ENCODE measurements at regions not wholly inside any gene's neighbourhood (a gene's known extent, or its start where the extent isn't known, plus 50 kb on each side); places are given as distances from the start of the nearest gene placed in this dataset.

DNA sequence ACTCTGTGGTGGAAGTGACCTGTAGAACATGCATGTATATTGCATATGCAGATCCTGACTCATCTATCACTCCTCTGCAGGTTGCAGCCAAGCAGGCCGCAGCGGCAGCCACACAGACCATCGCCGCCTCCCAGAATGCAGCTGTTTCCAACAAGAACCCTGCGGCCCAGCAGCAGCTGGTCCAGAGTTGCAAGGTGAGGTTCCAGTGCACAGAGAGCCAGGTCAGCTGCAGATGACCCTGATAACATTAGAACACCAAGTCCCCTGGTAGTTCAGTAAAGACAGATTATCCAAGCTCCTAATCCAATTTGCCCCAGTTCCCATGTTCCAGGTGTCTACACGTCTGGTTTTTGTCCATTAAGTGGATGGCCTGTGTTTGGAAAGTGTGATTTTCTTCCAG lies 325.1 kb upstream of the TPM1 start:
- Histone ChIP-seq H3K9me3 (ENCODE audit: insufficient read depth, low read depth, low read length) (no peaks in the 10 kb centered on the region), H4K20me1 (ENCODE audit: insufficient read depth, low read length) (no peaks in the 10 kb centered on the region), H3K9ac (ENCODE audit: low read length) (no peak overlapping the region), H3K36me3 (ENCODE audit: insufficient read depth, low read length) (peaks cover 3% of the 10 kb centered on the region), H3K27ac (ENCODE audit: low read depth, low read length) (no peak overlapping the region), H3K4me2 (ENCODE audit: low read length) (no peak overlapping the region), H3K4me3 (ENCODE audit: insufficient read depth, low read depth, low read length) (no peak overlapping the region), H3K4me1 (ENCODE audit: insufficient read depth, low read length) (peaks cover 13% of the 10 kb centered on the region), H2AFZ (ENCODE audit: low read depth, low read length) (no peak overlapping the region), H3K27me3 (ENCODE audit: insufficient read depth, low read length) (no peaks in the 10 kb centered on the region), H3K79me2 (ENCODE audit: insufficient read depth, low read length) (no peaks in the 10 kb centered on the region)
- Mint-ChIP-seq H3K9me3 (ENCODE audit: unreplicated experiment) (no peaks in the 10 kb centered on the region), H3K27me3 (ENCODE audit: low read depth, unreplicated experiment) (no peaks in the 10 kb centered on the region), H3K36me3 (ENCODE audit: low read depth, unreplicated experiment) (peaks cover 26% of the 10 kb centered on the region), H3K4me1 (ENCODE audit: low read depth, unreplicated experiment) (peaks cover 7% of the 10 kb centered on the region), H3K4me3 (ENCODE audit: unreplicated experiment) (no peak overlapping the region), H3K27ac (ENCODE audit: unreplicated experiment) (no peak overlapping the region)
- DNase-seq (ENCODE audit: low read depth), result no peak
- no peak for TF ChIP-seq EZH2 (IDR thresholded peaks at IDR 0.05; ENCODE audit: insufficient read depth, low read length)
- TF ChIP-seq, protein P1, sequence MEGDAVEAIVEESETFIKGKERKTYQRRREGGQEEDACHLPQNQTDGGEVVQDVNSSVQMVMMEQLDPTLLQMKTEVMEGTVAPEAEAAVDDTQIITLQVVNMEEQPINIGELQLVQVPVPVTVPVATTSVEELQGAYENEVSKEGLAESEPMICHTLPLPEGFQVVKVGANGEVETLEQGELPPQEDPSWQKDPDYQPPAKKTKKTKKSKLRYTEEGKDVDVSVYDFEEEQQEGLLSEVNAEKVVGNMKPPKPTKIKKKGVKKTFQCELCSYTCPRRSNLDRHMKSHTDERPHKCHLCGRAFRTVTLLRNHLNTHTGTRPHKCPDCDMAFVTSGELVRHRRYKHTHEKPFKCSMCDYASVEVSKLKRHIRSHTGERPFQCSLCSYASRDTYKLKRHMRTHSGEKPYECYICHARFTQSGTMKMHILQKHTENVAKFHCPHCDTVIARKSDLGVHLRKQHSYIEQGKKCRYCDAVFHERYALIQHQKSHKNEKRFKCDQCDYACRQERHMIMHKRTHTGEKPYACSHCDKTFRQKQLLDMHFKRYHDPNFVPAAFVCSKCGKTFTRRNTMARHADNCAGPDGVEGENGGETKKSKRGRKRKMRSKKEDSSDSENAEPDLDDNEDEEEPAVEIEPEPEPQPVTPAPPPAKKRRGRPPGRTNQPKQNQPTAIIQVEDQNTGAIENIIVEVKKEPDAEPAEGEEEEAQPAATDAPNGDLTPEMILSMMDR (IDR thresholded peaks at IDR 0.05; ENCODE audit: insufficient read depth, low read depth, low read length), result no peak
- FAIRE-seq, result no peak

DNA sequence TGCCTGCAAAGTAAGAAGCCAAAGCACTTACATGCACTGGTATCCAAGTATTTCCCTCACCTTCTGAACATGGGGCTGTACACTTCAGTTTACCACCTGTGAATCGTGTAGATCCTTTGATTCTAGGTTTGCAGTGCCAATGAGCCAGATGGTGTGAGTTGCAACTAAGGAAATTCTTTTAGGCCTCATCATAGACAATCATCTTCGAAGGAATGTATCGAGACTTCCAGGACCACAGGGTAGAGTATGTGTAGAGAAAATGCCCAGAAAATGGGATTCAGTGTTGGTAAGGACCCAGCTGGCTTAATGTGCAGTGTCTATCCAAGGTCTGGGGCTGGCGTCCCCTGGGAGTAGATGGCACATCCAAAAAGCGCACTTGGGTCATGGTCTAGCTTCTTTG lies 323.2 kb upstream of the TPM1 start:
- no peak overlapping the region for H3K27ac ChIP-seq (ENCODE audit: low read depth, low read length)
- no peak overlapping the region for H3K4me3 ChIP-seq (ENCODE audit: insufficient read depth, low read depth, low read length)
- no peak overlapping the region for H3K4me3 Mint-ChIP-seq (ENCODE audit: unreplicated experiment)
- no peaks in the 10 kb centered on the region for H4K20me1 ChIP-seq (ENCODE audit: insufficient read depth, low read length)
- peaks cover 13% of the 10 kb centered on the region for H3K4me1 ChIP-seq (ENCODE audit: insufficient read depth, low read length)
- TF ChIP-seq, protein P1 (IDR thresholded peaks at IDR 0.05; ENCODE audit: insufficient read depth, low read depth, low read length), result no peak
- no peak for TF ChIP-seq EZH2 (IDR thresholded peaks at IDR 0.05; ENCODE audit: insufficient read depth, low read length)
- H3K9me3 ChIP-seq (ENCODE audit: insufficient read depth, low read depth, low read length), result no peaks in the 10 kb centered on the region
- no peaks in the 10 kb centered on the region for H3K27me3 Mint-ChIP-seq (ENCODE audit: low read depth, unreplicated experiment)
- no peaks in the 10 kb centered on the region for H3K79me2 ChIP-seq (ENCODE audit: insufficient read depth, low read length)
- no peak overlapping the region for H3K9ac ChIP-seq (ENCODE audit: low read length)
- H3K27ac Mint-ChIP-seq (ENCODE audit: unreplicated experiment), result no peak overlapping the region
- peaks cover 3% of the 10 kb centered on the region for H3K36me3 ChIP-seq (ENCODE audit: insufficient read depth, low read length)
- peak; percentile 80 for FAIRE-seq
- H3K4me2 ChIP-seq (ENCODE audit: low read length), result peak overlapping the region; percentile 15
- peak; percentile 61 for DNase-seq (ENCODE audit: low read depth)
- peaks cover 31% of the 10 kb centered on the region for H3K36me3 Mint-ChIP-seq (ENCODE audit: low read depth, unreplicated experiment)
- peaks cover 7% of the 10 kb centered on the region for H3K4me1 Mint-ChIP-seq (ENCODE audit: low read depth, unreplicated experiment)
- no peaks in the 10 kb centered on the region for H3K27me3 ChIP-seq (ENCODE audit: insufficient read depth, low read length)
- no peak overlapping the region for H2AFZ ChIP-seq (ENCODE audit: low read depth, low read length)
- H3K9me3 Mint-ChIP-seq (ENCODE audit: unreplicated experiment), result no peaks in the 10 kb centered on the region

DNA sequence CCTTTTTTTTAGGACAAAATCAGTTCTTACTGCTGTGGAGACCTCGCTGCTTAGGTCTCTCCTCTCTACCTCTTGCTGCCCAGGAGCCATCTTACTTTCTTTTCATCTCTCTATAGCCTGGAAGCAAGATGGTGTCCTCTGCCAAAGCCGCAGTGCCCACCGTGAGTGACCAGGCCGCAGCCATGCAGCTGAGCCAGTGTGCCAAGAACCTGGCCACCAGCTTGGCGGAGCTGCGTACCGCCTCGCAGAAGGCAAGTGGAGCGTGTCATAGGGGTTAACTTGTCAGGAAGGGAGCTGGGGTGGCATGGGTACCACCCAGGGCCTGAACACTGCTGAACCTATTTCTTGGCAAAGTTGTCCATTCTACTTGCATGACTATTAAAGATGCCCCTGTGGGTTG lies 320.3 kb upstream of the TPM1 start:
- no peak overlapping the region for H3K4me3 Mint-ChIP-seq (ENCODE audit: unreplicated experiment)
- no peaks in the 10 kb centered on the region for H3K9me3 Mint-ChIP-seq (ENCODE audit: unreplicated experiment)
- Histone ChIP-seq H3K36me3 (ENCODE audit: insufficient read depth, low read length) (peaks cover 3% of the 10 kb centered on the region), H3K4me3 (ENCODE audit: insufficient read depth, low read depth, low read length) (no peak overlapping the region), H3K9me3 (ENCODE audit: insufficient read depth, low read depth, low read length) (no peaks in the 10 kb centered on the region), H3K4me2 (ENCODE audit: low read length) (no peak overlapping the region), H3K79me2 (ENCODE audit: insufficient read depth, low read length) (no peaks in the 10 kb centered on the region), H3K27ac (ENCODE audit: low read depth, low read length) (no peak overlapping the region), H3K27me3 (ENCODE audit: insufficient read depth, low read length) (no peaks in the 10 kb centered on the region), H4K20me1 (ENCODE audit: insufficient read depth, low read length) (no peaks in the 10 kb centered on the region), H2AFZ (ENCODE audit: low read depth, low read length) (no peak overlapping the region), H3K9ac (ENCODE audit: low read length) (no peak overlapping the region), H3K4me1 (ENCODE audit: insufficient read depth, low read length) (peaks cover 13% of the 10 kb centered on the region)
- H3K27me3 Mint-ChIP-seq (ENCODE audit: low read depth, unreplicated experiment), result no peaks in the 10 kb centered on the region
- FAIRE-seq, result no peak
- TF ChIP-seq EZH2 (IDR thresholded peaks at IDR 0.05; ENCODE audit: insufficient read depth, low read length), result no peak
- TF ChIP-seq, protein P1 (IDR thresholded peaks at IDR 0.05; ENCODE audit: insufficient read depth, low read depth, low read length), result no peak
- peaks cover 7% of the 10 kb centered on the region for H3K4me1 Mint-ChIP-seq (ENCODE audit: low read depth, unreplicated experiment)
- no peak overlapping the region for H3K27ac Mint-ChIP-seq (ENCODE audit: unreplicated experiment)
- peaks cover 40% of the 10 kb centered on the region for H3K36me3 Mint-ChIP-seq (ENCODE audit: low read depth, unreplicated experiment)
- no peak for DNase-seq (ENCODE audit: low read depth)
